ENCODE measurements at regions not wholly inside any gene's neighbourhood (a gene's known extent, or its start where the extent isn't known, plus 50 kb on each side); places are given as distances from the start of the nearest gene placed in this dataset.

DNA sequence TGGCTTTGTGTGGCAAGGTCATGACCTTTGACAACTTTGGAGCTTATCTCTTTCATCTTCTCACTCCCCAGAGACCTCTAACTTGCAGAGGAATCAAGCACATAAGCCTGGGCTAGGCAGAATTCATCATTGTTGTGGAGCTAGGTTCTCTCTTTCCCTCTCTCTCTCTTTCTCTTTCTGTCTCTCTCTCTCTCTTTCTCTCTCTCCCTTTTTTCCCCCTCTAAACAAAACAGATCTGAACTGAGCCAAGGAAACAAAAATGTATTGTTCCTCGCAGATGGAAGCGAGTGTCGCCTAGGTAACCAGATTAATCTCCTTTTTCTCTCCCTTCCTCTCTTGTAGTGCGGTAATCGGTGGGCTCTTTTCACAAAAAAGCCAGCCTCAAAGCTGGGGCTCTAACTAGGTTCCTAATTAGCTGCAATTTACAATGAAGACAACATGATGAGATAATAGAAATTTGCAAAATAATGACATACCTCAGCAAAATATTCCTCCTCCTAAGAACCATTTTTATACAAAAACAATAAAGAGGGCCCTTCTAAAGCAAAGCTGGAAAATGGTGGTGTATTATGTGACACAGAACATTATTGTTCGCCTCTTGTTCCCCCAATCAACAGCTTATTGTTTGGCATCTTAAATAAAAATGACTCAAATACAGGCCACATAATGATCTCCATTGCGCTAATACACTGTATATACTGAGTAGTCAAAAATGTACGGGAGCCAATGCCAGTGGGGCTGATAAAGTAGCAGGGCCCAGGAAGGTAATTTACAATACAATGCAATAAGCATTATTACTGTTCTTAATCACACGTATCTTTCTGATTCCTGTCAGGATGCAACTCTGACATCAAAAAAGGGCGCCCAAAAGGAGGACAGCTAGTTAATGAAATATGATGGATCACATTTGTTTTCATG is 65.7 kb upstream of the SOX5 start:
- no peak for TF ChIP-seq POLR2AphosphoS5 (IDR thresholded peaks at IDR 0.05; ENCODE audit: insufficient read depth, low read depth, low read length)
- TF ChIP-seq, protein P1, sequence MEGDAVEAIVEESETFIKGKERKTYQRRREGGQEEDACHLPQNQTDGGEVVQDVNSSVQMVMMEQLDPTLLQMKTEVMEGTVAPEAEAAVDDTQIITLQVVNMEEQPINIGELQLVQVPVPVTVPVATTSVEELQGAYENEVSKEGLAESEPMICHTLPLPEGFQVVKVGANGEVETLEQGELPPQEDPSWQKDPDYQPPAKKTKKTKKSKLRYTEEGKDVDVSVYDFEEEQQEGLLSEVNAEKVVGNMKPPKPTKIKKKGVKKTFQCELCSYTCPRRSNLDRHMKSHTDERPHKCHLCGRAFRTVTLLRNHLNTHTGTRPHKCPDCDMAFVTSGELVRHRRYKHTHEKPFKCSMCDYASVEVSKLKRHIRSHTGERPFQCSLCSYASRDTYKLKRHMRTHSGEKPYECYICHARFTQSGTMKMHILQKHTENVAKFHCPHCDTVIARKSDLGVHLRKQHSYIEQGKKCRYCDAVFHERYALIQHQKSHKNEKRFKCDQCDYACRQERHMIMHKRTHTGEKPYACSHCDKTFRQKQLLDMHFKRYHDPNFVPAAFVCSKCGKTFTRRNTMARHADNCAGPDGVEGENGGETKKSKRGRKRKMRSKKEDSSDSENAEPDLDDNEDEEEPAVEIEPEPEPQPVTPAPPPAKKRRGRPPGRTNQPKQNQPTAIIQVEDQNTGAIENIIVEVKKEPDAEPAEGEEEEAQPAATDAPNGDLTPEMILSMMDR (IDR thresholded peaks at IDR 0.05; ENCODE audit: extremely low read depth in 1 of 2, insufficient read depth in 1 of 2, low read depth in 1 of 2, low read length in 2 of 2), result no peak
